Spleen (tissue), 7 donors: ENCODE measurements at regions not wholly inside any gene's neighbourhood (a gene's known extent, or its start where the extent isn't known, plus 50 kb on each side); places are given as distances from the start of the nearest gene placed in this dataset.

Experiments
- POLR2A ChIP-seq, 3 donors: fragments of 450-650 bp; IDR thresholded peaks; one replicate each; pipeline ENCODE4 v1.5.1; 2017; ENCODE audit warnings: antibody characterized with exemption in 3 of 3, mild to moderate bottlenecking in 1 of 3
- POLR2AphosphoS5 ChIP-seq, 3 donors: sonication (generic); formaldehyde crosslinking; IDR thresholded peaks; one replicate each; pipeline ENCODE4 v1.5.1; 2017; ENCODE audit warnings: antibody characterized with exemption in 3 of 3
- TF ChIP-seq, protein P1 (sequence below), 11 experiments: fragments of 200-600 bp in 7 of 11; fragments of 450-650 bp in 4 of 11; sonication (generic) in 4 of 11; IDR thresholded peaks in 8 of 11; conservative IDR thresholded peaks in 3 of 11; 1 replicate in 7 of 11; 2 replicates in 4 of 11; pipeline versions ENCODE4 v1.4.0 to v1.8.0; 2016 to 2021; ENCODE audit warnings: antibody characterized with exemption in 11 of 11, inconsistent platforms in 4 of 11, mild to moderate bottlenecking in 1 of 11
- donor health status: DM: no; HTN: no; CAD: no; lungs with moderate emphysema.
- donor health status: DM: no; HTN: no; CAD: no.
- donor health status: DM: no; HTN: no; CAD: no.

DNA sequence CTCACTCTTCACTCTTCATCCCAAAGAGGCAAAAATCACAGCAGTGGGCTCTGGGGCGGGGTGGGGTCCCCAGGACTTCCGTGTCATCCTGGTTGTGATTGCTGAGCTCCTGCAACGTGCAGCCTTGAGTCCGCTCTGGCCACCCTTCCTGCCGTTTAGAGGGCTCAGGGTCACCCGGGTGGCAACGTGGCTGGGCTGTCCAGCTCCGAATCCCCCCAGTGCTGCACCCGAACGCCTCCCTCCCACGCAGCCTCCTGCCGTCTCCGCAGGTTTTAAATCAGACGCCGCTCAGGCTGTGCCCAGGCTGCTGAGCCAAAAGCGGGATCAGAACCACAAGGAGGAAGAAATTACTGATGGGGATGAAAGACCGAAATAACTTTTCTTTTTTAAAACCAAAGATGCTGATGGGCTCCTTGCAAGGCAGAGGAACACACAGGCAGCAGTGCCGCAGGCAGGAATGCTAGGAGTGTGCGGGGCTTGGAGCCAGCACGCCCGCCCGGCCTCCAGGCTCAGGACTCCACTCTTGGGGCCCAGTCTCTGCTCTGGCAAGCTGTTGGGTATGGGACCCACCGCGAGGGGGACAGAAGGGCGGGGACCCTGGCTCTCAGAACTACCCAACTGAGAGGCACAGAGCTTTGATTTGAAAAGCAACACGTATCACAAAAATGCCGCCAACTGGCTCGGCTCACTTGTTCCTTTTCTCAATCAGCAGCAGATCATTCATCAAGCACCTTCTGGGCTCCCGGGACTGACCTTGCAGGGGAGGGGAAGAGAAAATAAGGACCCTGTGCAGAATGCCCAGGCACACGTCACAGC, 313.0 kb downstream of the CTTN start:
- TF ChIP-seq, protein P1, sequence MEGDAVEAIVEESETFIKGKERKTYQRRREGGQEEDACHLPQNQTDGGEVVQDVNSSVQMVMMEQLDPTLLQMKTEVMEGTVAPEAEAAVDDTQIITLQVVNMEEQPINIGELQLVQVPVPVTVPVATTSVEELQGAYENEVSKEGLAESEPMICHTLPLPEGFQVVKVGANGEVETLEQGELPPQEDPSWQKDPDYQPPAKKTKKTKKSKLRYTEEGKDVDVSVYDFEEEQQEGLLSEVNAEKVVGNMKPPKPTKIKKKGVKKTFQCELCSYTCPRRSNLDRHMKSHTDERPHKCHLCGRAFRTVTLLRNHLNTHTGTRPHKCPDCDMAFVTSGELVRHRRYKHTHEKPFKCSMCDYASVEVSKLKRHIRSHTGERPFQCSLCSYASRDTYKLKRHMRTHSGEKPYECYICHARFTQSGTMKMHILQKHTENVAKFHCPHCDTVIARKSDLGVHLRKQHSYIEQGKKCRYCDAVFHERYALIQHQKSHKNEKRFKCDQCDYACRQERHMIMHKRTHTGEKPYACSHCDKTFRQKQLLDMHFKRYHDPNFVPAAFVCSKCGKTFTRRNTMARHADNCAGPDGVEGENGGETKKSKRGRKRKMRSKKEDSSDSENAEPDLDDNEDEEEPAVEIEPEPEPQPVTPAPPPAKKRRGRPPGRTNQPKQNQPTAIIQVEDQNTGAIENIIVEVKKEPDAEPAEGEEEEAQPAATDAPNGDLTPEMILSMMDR (IDR thresholded peaks at IDR 0.05 in 8 of 11, conservative IDR thresholded peaks at IDR 0.05 in 3 of 11): no peak
- TF ChIP-seq POLR2A (IDR thresholded peaks at IDR 0.05) (no peak), POLR2AphosphoS5 (IDR thresholded peaks at IDR 0.05) (peak in 2 of 3 donors; percentile 19 to 37)
